Esophagus muscularis mucosa (tissue), 4 donors: ENCODE measurements at regions not wholly inside any gene's neighbourhood (a gene's known extent, or its start where the extent isn't known, plus 50 kb on each side); places are given as distances from the start of the nearest gene placed in this dataset.

Source experiments
- DNase-seq: peaks from one replicate; pipeline ENCODE4 v3.0.0-alpha.2; 2017; ENCODE audit errors: extremely low spot score
- H3K27ac ChIP-seq, 4 donors: fragments of 200-600 bp; sonication (generic); replicated peaks in 1 of 4; 1 replicate in 3 of 4; 2 replicates in 1 of 4; pipeline ENCODE4 v1.5.1; 2016 to 2019; ENCODE audit warnings: mild to moderate bottlenecking in 1 of 4
- H3K27me3 ChIP-seq, 4 donors: fragments of 200-600 bp; sonication (generic); one replicate each; pipeline versions ENCODE4 v1.5.1 to v1.6.0; 2016 to 2019
- H3K36me3 ChIP-seq, 4 donors: fragments of 200-600 bp; sonication (generic); one replicate each; pipeline ENCODE4 v1.5.1; 2016 to 2019
- H3K4me1 ChIP-seq, 4 donors: fragments of 200-600 bp; sonication (generic); one replicate each; pipeline ENCODE4 v1.5.1; 2016 to 2019
- H3K4me3 ChIP-seq, 4 donors: fragments of 200-600 bp; sonication (generic); 1 replicate in 2 of 4; 2 replicates in 2 of 4; pipeline ENCODE4 v1.5.1; 2016 to 2019; ENCODE audit warnings: mild to moderate bottlenecking in 4 of 4, moderate library complexity in 1 of 4
- H3K9me3 ChIP-seq, 4 donors: fragments of 200-600 bp; sonication (generic); 1 replicate in 3 of 4; 2 replicates in 1 of 4; pipeline ENCODE4 v1.5.1; 2016 to 2019
- EP300 ChIP-seq: sonication (generic); formaldehyde crosslinking; IDR thresholded peaks from one replicate; pipeline ENCODE4 v1.6.1; 2017; ENCODE audit warnings: antibody characterized with exemption
- POLR2A ChIP-seq: fragments of 450-650 bp; IDR thresholded peaks from one replicate; pipeline ENCODE4 v1.6.1; 2017; ENCODE audit warnings: antibody characterized with exemption, moderate library complexity, mild to moderate bottlenecking, low read depth
- POLR2AphosphoS5 ChIP-seq, 2 donors: sonication (generic); formaldehyde crosslinking; IDR thresholded peaks; one replicate each; pipeline ENCODE4 v1.6.1; 2017; ENCODE audit warnings: antibody characterized with exemption in 2 of 2
- WGBS: methylation state at CpG from one replicate; pipeline ENCODE4 v1.1.5; 2018; 5-methylcytosine and 5-hydroxymethylcytosine counted together
- intact Hi-C: fragments of 100-400 bp; cut with DNase I; formaldehyde crosslinking; loops from one replicate; pipeline ENCODE4 v1.15.1; 2023
- TF ChIP-seq, protein P1 (sequence below), 3 experiments: fragments of 200-600 bp in 2 of 3; fragments of 450-650 bp in 1 of 3; sonication (generic) in 2 of 3; IDR thresholded peaks; one replicate each; pipeline ENCODE4 v1.5.1; 2017 to 2019; ENCODE audit warnings: antibody characterized with exemption in 3 of 3, mild to moderate bottlenecking in 2 of 3, moderate library complexity in 1 of 3

DNA sequence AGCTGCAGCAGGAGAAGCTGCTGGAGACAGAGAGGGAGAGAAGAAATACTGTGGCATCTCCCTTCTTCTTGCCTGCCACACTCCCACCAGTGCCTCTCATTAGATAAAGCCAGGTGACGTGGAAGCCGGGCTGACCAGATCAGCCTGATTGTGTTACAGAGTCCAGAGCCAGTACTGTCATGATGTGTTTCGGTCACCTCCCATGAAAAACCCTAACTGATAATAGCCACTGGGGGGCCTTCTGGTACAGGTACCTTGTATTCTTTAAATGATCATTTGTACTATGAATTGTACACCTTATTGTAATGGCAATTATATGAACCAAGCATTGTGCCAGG is 125.8 kb upstream of the TMEM108 start:
- H3K36me3 ChIP-seq = no peaks in the 10 kb centered on the region
- H3K4me3 ChIP-seq = no peak overlapping the region
- WGBS = 95% methylated on average over 3 of the region's 3 CpGs
- H3K4me1 ChIP-seq = no peaks in the 10 kb centered on the region
- no peak for TF ChIP-seq POLR2AphosphoS5 (IDR thresholded peaks at IDR 0.05)
- TF ChIP-seq EP300 = no peak
- no peak for TF ChIP-seq POLR2A
- no peaks in the 10 kb centered on the region for H3K27me3 ChIP-seq
- H3K27ac ChIP-seq = no peak overlapping the region
- no peak for DNase-seq
- H3K9me3 ChIP-seq = no peaks in the 10 kb centered on the region
- intact Hi-C loops = no loop called here

- no peaks in the 10 kb centered on the region for H3K4me1 ChIP-seq
- H3K36me3 ChIP-seq = no peaks in the 10 kb centered on the region
- no peak for DNase-seq
- TF ChIP-seq, protein P1, sequence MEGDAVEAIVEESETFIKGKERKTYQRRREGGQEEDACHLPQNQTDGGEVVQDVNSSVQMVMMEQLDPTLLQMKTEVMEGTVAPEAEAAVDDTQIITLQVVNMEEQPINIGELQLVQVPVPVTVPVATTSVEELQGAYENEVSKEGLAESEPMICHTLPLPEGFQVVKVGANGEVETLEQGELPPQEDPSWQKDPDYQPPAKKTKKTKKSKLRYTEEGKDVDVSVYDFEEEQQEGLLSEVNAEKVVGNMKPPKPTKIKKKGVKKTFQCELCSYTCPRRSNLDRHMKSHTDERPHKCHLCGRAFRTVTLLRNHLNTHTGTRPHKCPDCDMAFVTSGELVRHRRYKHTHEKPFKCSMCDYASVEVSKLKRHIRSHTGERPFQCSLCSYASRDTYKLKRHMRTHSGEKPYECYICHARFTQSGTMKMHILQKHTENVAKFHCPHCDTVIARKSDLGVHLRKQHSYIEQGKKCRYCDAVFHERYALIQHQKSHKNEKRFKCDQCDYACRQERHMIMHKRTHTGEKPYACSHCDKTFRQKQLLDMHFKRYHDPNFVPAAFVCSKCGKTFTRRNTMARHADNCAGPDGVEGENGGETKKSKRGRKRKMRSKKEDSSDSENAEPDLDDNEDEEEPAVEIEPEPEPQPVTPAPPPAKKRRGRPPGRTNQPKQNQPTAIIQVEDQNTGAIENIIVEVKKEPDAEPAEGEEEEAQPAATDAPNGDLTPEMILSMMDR (IDR thresholded peaks at IDR 0.05) = no peak
- TF ChIP-seq POLR2A (no peak), EP300 (no peak), POLR2AphosphoS5 (IDR thresholded peaks at IDR 0.05) (no peak)
- H3K4me3 ChIP-seq = no peak overlapping the region
- H3K9me3 ChIP-seq = no peaks in the 10 kb centered on the region
- no peaks in the 10 kb centered on the region for H3K27me3 ChIP-seq
- intact Hi-C loops = no loop called here
- H3K27ac ChIP-seq = no peak overlapping the region
- WGBS = 67% methylated on average over 4 of the region's 4 CpGs
Measured at GRCh38 chr3:132911741-132912415, 126.3 kb upstream of the TMEM108 start.

GRCh38 chr3:132907293-132907692 is 130.9 kb upstream of the TMEM108 start:
- intact Hi-C loops = no loop called here
- Histone ChIP-seq H3K4me1 (no peaks in the 10 kb centered on the region), H3K27me3 (no peaks in the 10 kb centered on the region), H3K27ac (no peak overlapping the region), H3K36me3 (no peaks in the 10 kb centered on the region), H3K9me3 (no peaks in the 10 kb centered on the region), H3K4me3 (no peak overlapping the region)
- DNase-seq = no peak
- TF ChIP-seq EP300 = no peak
- TF ChIP-seq POLR2A = no peak
- TF ChIP-seq POLR2AphosphoS5 (IDR thresholded peaks at IDR 0.05) = no peak
- TF ChIP-seq, protein P1 (IDR thresholded peaks at IDR 0.05) = no peak
- 94% methylated on average over 10 of the region's 10 CpGs for WGBS

- Histone ChIP-seq H3K4me1 (no peaks in the 10 kb centered on the region), H3K27ac (no peak overlapping the region), H3K9me3 (no peaks in the 10 kb centered on the region), H3K36me3 (no peaks in the 10 kb centered on the region), H3K4me3 (no peak overlapping the region), H3K27me3 (no peaks in the 10 kb centered on the region)
- no peak for DNase-seq
- TF ChIP-seq EP300 = no peak
- no peak for TF ChIP-seq POLR2AphosphoS5 (IDR thresholded peaks at IDR 0.05)
- TF ChIP-seq POLR2A = no peak
- TF ChIP-seq, protein P1 (IDR thresholded peaks at IDR 0.05) = no peak
- intact Hi-C loops = no loop called here
Measured at GRCh38 chr3:132900481-132900880, 137.7 kb upstream of the TMEM108 start.

- intact Hi-C loops = no loop called here
Measured at GRCh38 chr3:132898141-132898540, 140.1 kb upstream of the TMEM108 start.

More at GRCh38 chr3:132898141-132898540, 140.1 kb upstream of the TMEM108 start:
- H3K36me3 ChIP-seq = no peaks in the 10 kb centered on the region
- H3K27ac ChIP-seq = no peak overlapping the region
- H3K4me1 ChIP-seq = no peaks in the 10 kb centered on the region
- TF ChIP-seq POLR2AphosphoS5 (IDR thresholded peaks at IDR 0.05) (no peak), POLR2A (no peak), EP300 (no peak)
- TF ChIP-seq, protein P1 (IDR thresholded peaks at IDR 0.05) = no peak
- no peak overlapping the region for H3K4me3 ChIP-seq
- no peaks in the 10 kb centered on the region for H3K27me3 ChIP-seq
- H3K9me3 ChIP-seq = no peaks in the 10 kb centered on the region
- 83% methylated on average over 5 of the region's 5 CpGs for WGBS
- no peak for DNase-seq
